GDM1 (cell line): ENCODE measurements at regions not wholly inside any gene's neighbourhood (a gene's known extent, or its start where the extent isn't known, plus 50 kb on each side); places are given as distances from the start of the nearest gene placed in this dataset.

Experiments used
- DNase-seq: peaks from one replicate; lab custom pipeline; 2025; lab: John Stamatoyannopoulos, UW

DNA sequence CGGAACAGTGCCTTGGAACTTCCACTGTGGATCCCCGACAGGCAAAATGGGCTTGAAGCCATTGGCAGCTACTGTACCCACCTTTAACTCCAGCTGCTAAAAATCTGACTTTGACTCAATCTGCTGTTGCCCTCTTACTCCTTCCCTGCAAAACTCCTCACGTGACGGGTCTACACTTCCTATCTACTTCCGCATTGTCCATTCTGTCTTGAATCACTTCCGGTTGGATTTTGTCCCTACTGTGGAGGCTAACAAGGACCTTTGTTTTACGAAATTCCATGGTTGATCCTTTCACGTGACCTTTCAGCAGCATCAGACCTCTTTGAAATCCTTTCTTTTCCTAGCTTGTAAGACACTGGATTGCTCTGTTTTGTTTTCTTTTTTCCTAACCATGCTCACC is 268.4 kb downstream of the PRDM2 start:
- DNase-seq, result no peak

DNA sequence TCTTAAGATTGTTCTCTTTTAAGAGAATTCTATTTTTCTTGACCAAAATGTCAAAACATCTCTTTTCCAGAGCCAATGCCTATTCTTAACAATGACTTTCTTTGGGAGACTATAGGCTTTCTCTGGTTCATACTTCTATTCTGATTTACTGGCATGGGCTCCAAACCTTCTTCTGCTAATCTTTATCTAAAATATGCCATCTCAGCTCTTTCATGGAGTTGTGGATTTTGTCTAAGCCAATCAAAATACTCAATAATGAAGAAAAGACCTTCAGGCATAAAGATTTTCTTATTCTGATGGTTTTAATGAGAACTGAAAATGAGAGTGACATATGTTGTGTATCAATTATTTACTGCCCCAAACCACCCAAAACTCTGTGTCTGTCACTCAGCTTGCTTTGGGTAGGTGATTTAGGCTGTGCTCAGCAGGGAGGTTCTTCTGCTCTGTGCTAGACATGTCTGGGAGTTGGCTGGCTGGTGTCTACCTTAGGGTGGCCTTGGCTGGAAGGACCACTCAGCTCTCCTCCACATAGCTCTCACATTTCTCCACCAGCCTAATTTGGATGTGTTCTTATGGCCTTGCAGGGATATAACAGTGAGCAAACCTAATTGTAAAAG is 270.8 kb downstream of the PRDM2 start:
- DNase-seq, result no peak

DNA sequence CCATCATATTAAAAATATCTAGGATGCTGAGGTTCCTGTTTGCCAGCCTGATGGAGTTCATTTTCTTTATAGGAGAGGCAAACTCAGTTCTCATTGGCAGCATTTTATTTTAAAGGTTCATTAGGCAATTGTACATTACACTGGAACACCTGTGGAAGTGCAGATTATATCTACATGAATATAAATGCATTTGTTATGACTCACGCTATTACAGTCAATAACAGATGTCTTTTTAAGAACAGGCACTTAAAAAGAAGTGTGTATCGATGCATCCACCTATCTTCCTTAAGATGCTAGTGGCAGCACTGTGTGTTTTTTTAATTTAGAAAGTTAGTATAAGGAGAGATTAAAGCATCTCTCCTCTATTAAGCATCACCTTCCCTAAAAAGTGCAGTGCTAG is 276.5 kb downstream of the PRDM2 start:
- DNase-seq, result no peak

GRCh38 chr1:13981142-13981541 is 281.2 kb downstream of the PRDM2 start:
- no peak for DNase-seq

- DNase-seq, result no peak
Observed at GRCh38 chr1:13983393-13983792, 283.4 kb downstream of the PRDM2 start.

DNA sequence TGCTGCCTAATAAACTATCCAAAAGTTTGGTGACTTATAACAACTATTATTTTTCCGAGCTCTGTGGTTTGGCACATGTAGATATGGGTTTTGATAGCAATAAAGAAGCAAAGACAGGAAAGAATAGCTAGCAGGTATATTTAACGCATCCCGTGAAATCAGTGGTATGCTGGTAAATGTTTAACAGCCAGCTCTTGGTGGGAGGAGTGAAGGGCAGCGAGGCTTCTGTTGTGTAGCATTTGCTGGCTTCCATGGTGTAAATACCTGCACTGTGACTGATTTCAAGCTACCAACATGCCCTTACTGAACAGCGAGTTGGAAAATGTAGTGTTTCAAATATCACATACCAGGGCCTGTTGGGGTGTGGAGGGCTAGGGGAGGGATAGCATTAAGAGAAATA is 291.0 kb downstream of the PRDM2 start:
- DNase-seq, result no peak

DNA sequence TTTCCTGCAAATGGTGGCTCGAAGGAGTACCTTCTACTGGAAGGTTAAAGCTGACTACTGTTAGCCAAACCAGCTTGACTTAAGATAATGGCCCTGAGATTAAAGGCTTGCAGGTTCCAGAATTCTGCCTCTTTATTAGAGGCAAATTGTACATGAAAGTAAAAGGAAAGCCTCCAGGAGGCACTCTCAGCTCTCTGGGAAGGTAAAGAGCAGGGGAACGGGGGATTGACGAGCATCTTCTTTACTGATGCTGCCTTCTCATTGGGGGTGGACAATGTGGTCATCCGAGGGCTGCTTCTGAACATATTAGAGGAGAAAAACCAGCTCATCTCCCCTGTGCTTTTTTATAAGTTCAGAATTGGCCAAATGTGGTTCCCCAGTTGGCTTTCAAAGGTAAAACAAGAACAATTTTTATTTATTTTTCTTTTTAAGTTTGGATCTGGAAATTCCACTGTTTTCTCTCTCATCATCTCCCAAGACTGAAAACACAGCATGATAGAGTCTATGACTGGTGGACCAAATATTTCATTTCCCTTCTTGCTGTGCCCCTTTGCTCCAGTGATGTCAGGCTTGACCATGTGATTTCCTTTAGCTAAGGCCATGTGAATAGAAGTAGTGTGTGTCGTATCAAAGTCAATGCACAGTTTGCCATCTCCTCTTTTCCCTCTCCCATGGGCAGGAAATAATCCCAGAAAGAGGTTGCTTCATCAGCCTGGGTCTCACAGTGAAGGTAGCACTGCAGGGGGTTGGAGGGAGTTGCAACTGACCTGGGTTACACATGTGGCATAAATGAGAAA is 292.7 kb downstream of the PRDM2 start:
- DNase-seq, result no peak

DNA sequence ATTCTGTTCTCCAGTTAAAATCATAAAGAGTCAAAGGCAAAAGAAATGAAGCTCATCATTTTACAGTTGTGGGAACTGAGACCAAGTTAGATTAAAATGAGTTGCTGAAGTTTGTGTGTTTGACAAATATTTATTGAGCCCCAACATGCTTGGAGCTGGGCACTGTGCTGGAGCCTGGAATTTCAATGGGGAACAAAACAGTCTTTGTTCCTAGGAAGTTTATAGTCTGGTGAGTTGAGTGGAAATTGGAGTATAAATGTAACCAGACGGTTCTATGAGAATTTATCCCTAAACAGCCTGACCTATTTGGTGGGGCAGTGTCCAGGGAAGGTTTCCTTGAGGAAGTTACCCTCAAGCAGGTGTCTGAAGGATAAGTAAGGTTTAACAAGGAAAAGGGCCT is 294.4 kb downstream of the PRDM2 start:
- DNase-seq, result no peak

GRCh38 chr1:13996334-13996733 is 296.3 kb downstream of the PRDM2 start:
- no peak for DNase-seq

- no peak for DNase-seq
Observed at GRCh38 chr1:14003552-14003951, 303.6 kb downstream of the PRDM2 start.

DNA sequence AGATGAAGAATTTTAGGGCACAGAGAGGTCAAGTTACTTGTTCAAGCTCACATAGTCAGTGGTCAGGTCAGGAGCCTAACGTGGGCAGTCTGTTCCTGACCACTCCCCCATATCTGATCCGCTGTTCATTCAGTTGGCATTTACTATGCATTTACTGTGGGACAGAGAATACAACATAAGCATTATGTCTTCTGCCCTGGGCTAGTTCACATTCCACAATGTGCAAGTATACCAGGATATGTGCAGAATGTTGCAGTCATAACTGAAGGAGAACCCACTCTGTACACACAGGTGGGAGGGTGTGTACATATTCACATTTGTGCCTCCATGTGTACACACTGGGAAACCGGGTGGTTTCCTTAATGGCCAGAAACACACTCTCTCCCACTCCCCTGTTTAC is 309.6 kb downstream of the PRDM2 start:
- DNase-seq, result no peak

- no peak for DNase-seq
Observed at GRCh38 chr1:14010476-14010875, 310.5 kb downstream of the PRDM2 start.

- no peak for DNase-seq
Observed at GRCh38 chr1:14011132-14011531, 311.1 kb downstream of the PRDM2 start.

DNA sequence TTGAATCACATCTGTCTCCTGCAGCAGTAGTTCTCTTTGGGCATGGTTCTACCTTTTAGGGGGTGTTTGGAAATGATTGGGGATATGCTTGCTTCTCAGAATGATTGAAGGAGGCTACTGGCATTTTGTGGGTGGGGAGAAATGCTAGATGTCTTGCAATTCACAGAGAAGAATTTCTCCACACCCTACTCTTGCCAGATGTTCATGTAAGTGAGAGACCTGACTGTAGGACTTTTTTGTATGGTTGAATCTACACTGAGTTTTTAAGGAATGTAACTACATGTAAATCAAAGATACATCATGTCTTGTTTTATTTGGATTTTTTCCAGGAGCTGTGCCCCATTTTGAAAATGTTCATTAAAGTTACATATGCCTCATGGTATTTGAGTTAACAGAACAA is 311.9 kb downstream of the PRDM2 start:
- no peak for DNase-seq

DNA sequence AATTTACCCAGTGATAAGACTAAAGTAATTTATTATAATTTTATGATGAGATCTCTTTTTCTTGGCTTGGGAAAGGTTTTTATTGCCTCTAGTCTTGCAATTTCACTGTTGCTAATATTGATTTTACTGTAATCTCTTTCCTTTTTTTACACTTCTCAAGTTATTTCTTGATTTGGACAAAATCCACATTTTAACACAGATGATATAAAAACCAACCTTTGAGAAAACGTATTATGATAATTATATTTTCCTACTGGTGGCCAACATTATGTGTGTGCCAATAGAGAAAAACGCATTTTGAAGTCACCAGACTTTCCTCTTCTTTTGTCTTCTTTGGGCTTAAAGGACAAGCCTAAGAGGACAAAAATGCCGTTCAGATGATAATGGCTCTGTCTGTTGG is 314.9 kb downstream of the PRDM2 start:
- DNase-seq, result no peak

DNA sequence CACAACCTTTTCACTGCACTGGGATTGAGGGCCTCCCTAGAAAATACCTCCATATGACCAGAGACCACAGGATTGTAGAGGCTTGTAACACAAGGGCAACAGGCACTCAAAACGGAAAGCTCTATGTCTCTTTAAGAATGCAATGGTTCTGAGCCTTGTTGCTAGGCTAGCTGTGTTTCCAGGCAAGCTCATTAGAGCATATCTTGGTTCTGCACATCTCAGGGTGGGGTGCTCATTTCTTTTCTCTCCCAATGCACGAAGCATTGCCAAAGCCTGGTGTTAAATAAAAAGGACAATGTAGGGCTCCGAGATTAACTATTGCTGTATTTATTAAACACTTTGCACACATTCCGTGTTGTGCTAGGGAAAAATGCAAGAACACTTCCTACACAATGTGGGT is 315.9 kb downstream of the PRDM2 start:
- no peak for DNase-seq

DNA sequence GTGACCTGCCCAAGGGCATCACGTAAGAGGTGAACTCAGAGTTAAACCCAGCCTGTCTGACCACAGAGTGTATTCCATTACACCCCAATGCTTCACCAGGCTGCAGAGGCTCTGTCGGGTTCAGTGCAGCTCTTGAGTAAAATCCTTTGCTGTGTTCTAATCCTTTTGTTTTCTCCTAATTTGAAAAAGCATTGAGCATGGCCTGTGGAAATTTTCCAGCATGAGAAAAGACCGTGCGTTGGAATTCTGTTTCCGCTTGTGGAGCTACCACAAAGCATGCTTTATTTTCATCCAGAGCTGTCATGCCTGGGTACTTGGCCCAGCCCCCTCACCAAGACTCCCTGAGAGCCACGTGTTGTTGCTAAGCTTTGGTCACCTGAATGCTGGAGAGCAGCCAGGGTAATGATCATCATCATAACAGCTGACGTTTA is 317.6 kb downstream of the PRDM2 start:
- no peak for DNase-seq

- no peak for DNase-seq
Observed at GRCh38 chr1:14019461-14019860, 319.5 kb downstream of the PRDM2 start.

DNA sequence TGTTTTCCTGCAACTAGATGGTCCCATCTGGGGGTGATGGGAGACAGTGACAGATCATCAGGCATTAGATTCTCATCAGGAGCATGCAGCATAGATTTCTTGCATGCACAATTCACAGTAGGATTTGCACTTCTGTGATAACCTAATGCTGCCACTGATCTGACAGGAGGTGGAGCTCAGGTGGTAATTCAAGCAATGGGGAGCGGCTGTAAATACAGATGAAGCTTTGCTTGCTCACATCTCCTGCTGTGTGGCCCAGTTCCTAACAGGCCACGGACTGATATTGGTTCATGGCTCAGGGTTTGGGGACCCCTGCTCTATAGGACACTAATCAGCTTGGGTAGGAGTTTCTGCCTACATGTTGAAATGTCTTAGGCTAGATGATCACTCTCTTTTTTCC is 320.0 kb downstream of the PRDM2 start:
- DNase-seq, result no peak

DNA sequence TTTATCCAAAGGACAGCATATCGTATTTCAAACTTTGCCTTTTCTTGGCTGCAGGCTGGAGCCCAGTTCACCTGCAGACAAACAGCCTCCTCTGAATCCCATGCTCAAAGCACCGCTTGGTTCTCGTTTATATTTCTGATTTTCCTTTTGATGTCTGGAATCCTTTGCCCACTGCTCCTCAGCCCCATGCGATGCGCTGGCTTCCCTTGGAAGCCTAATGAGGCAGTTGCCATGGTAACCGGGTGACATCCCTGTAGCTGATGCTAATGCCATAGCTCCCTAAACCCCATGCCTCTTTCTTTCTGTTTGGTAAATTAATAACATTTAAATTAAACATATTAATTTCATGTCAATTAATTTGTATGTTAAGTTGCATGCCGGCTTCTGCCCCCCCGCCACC is 327.1 kb downstream of the PRDM2 start:
- no peak for DNase-seq

- DNase-seq, result no peak
Observed at GRCh38 chr1:14031461-14031860, 331.5 kb downstream of the PRDM2 start.

- DNase-seq, result no peak
Observed at GRCh38 chr1:14034506-14034905, 334.5 kb downstream of the PRDM2 start.

DNA sequence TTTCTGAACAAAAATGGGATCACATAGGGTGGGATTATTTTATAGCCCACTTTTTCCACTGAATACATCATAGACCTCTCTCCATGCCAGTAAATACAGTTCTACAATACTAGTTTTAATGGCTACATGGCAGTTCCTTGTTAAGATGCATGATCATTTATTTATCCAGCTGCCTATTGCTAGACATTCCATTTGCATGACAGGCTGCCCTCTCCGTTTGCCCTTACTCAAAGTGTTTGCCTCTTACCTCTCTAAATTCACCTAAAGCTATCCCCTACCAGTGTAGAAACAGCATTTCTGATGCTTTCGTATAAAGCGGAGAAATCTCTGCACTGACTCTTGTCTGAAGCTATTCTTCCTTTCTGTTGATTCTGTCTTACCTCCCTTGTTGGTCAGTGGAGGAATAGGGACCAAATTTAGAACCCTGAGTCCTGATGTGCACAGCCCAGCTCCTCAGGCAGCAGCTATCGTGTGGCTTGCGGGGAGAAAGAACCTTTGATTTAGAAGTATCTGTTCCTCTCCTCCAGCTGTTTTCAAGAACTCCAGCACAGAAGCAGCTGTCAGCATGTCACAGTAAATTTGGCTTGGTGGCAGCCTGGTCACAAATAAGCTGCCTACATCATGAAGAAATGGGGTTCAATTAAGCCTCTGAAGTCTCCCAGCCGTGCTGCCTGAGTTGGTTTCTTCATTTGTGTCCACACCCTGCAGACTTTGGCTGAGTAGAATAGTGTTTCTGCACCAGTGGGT is 337.3 kb downstream of the PRDM2 start:
- DNase-seq, result no peak
